Natural killer cell (primary cell): ENCODE measurements at regions not wholly inside any gene's neighbourhood (a gene's known extent, or its start where the extent isn't known, plus 50 kb on each side); places are given as distances from the start of the nearest gene placed in this dataset.

Experiments used
- ATAC-seq, 3 donors: fragments of 150-1000 bp in 2 of 3; fragments of 200-7000 bp in 1 of 3; cut with Tn5 transposase; 1 replicate in 1 of 3; 2 replicates in 2 of 3; pipeline ENCODE4 v1.10.0; 2021; ENCODE audit warnings: mild to moderate bottlenecking in 2 of 3, moderate library complexity in 2 of 3
- DNase-seq, 2 donors: peaks; one replicate each; pipeline versions ENCODE4 v3.0.0 to v3.0.0-alpha.2; 2013 to 2021; ENCODE audit warnings: mixed read lengths in 1 of 2
- H3K27ac ChIP-seq: one replicate; pipeline ENCODE4 v1.5.1; 2013; ENCODE audit warnings: mild to moderate bottlenecking, low read length
- H3K27me3 ChIP-seq: one replicate; pipeline ENCODE4 v1.6.1; 2013; ENCODE audit warnings: low read length; ENCODE audit not compliant: control insufficient read depth, insufficient read depth
- H3K36me3 ChIP-seq: one replicate; pipeline ENCODE4 v1.6.1; 2013; ENCODE audit warnings: low read length; ENCODE audit not compliant: control insufficient read depth, insufficient read depth
- H3K4me1 ChIP-seq: one replicate; pipeline ENCODE4 v1.6.1; 2013; ENCODE audit warnings: low read length; ENCODE audit not compliant: control insufficient read depth, insufficient read depth
- H3K4me3 ChIP-seq: one replicate; pipeline ENCODE4 v1.5.1; 2013; ENCODE audit warnings: low read length
- H3K9me3 ChIP-seq: one replicate; pipeline ENCODE4 v1.6.1; 2013; ENCODE audit warnings: low read length; ENCODE audit not compliant: control insufficient read depth, insufficient read depth
- H3K27ac Mint-ChIP-seq, 2 donors: one replicate each; pipeline ENCODE4 v1.8.0; 2022; ENCODE audit warnings: mild to moderate bottlenecking in 2 of 2, mixed read lengths in 2 of 2, moderate library complexity in 1 of 2
- H3K27me3 Mint-ChIP-seq, 2 donors: one replicate each; pipeline ENCODE4 v1.8.0; 2022; ENCODE audit warnings: low read depth in 2 of 2, mixed read lengths in 2 of 2
- H3K36me3 Mint-ChIP-seq: one replicate; pipeline ENCODE4 v1.8.0; 2022; ENCODE audit warnings: mixed read lengths
- H3K4me1 Mint-ChIP-seq, 2 donors: one replicate each; pipeline ENCODE4 v1.8.0; 2022; ENCODE audit warnings: mixed read lengths in 2 of 2
- H3K4me3 Mint-ChIP-seq: one replicate; pipeline ENCODE4 v1.8.0; 2022; ENCODE audit warnings: mild to moderate bottlenecking, moderate library complexity, mixed read lengths
- H3K9me3 Mint-ChIP-seq, 2 donors: one replicate each; pipeline ENCODE4 v1.8.0; 2022; ENCODE audit warnings: mixed read lengths in 2 of 2
- CTCF ChIP-seq: fragments of 200-600 bp; IDR thresholded peaks from one replicate; pipeline ENCODE4 v1.8.0; 2022; ENCODE audit warnings: antibody characterized with exemption
- WGBS: methylation state at CpG from one replicate; pipeline ENCODE4 v1.1.7; 2013; ENCODE audit warnings: missing lambda C conversion rate; ENCODE audit not compliant: insufficient coverage; 5-methylcytosine and 5-hydroxymethylcytosine counted together
- intact Hi-C: fragments of 100-400 bp; cut with micrococcal nuclease; formaldehyde crosslinking; loops from one replicate; pipeline ENCODE4 v1.14.2; 2022

GRCh38 chr14:26867171-26867757 lies 269.4 kb upstream of the NOVA1 start:
- no peaks in the 10 kb centered on the region for H3K27me3 Mint-ChIP-seq
- Histone ChIP-seq H3K27me3 (no peaks in the 10 kb centered on the region), H3K27ac (no peak overlapping the region), H3K9me3 (peaks cover 5% of the 10 kb centered on the region), H3K4me1 (no peaks in the 10 kb centered on the region), H3K36me3 (no peaks in the 10 kb centered on the region), H3K4me3 (no peak overlapping the region)
- no peaks in the 10 kb centered on the region for H3K36me3 Mint-ChIP-seq
- intact Hi-C loops: no loop called here
- ATAC-seq: no peak
- H3K27ac Mint-ChIP-seq: no peak overlapping the region
- H3K4me1 Mint-ChIP-seq: no peaks in the 10 kb centered on the region
- no peak overlapping the region for H3K4me3 Mint-ChIP-seq
- peaks cover 2 to 4% of the 10 kb centered on the region in 2 donors for H3K9me3 Mint-ChIP-seq
- no peak for DNase-seq
- no peak for TF ChIP-seq CTCF
- WGBS: 62% methylated on average over 3 of the region's 6 CpGs

- Mint-ChIP-seq H3K36me3 (no peaks in the 10 kb centered on the region), H3K27ac (no peak overlapping the region), H3K9me3 (peaks cover 4 to 11% of the 10 kb centered on the region in 2 donors), H3K4me3 (no peak overlapping the region), H3K4me1 (no peaks in the 10 kb centered on the region), H3K27me3 (no peaks in the 10 kb centered on the region)
- no peak for TF ChIP-seq CTCF
- intact Hi-C loops: no loop called here
- ATAC-seq (no peak), DNase-seq (no peak)
- H3K27me3 ChIP-seq: no peaks in the 10 kb centered on the region
- no peaks in the 10 kb centered on the region for H3K4me1 ChIP-seq
- no peak overlapping the region for H3K4me3 ChIP-seq
- H3K36me3 ChIP-seq: no peaks in the 10 kb centered on the region
- no peak overlapping the region for H3K27ac ChIP-seq
- WGBS: 84% methylated on average over 1 of the region's 2 CpGs
- no peaks in the 10 kb centered on the region for H3K9me3 ChIP-seq
Measured at GRCh38 chr14:26870096-26870495, 272.3 kb upstream of the NOVA1 start.

DNA sequence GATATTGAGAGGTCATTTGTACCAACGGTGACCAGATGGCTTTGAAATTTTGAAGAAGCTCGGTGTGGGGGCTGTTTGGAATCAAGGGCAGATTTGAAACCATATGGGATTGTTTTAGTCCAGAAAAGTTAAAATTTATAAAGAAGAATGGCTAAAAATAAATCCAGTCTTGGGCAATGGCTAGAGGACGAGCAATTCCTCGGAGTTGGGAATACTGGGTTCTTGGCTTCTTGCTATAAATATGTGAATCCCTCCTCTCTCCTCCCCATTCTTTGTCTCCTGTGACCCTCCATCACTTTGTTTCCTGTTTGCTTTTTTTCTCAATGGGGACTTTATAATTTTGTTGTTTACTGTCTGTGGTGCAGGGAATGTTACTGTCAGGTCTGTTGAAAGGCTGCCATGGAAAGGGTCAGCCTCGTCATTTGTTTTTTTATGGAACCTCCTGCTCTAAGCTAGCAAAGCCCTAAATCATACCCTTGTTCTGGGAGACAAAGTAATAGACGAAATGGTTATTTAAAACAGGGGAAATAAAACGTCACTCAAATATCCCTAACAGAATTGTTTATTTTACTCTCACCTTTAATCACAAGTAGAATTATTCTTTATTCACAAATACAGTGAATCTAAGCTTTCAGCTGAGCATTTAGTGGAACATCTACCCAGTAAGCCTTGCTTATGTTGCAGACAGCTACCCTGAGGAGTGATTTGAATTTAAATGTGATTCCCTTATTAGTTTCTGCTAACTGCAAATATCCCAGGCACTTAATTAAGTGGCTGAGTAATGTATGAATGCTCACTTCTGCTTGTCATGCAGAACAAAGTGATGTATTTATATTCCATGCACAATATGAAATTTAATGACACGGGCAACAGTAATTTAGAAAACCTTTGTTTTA lies 273.1 kb upstream of the NOVA1 start:
- Mint-ChIP-seq H3K27me3 (no peaks in the 10 kb centered on the region), H3K9me3 (peaks cover 4 to 11% of the 10 kb centered on the region in 2 donors), H3K27ac (no peak overlapping the region), H3K4me1 (no peaks in the 10 kb centered on the region), H3K4me3 (no peak overlapping the region), H3K36me3 (no peaks in the 10 kb centered on the region)
- WGBS: 53% methylated on average over 7 of the region's 8 CpGs
- H3K27ac ChIP-seq: no peak overlapping the region
- DNase-seq (no peak), ATAC-seq (no peak)
- no peaks in the 10 kb centered on the region for H3K4me1 ChIP-seq
- no peaks in the 10 kb centered on the region for H3K27me3 ChIP-seq
- intact Hi-C loops: no loop called here
- H3K36me3 ChIP-seq: no peaks in the 10 kb centered on the region
- no peak overlapping the region for H3K4me3 ChIP-seq
- TF ChIP-seq CTCF: no peak
- no peaks in the 10 kb centered on the region for H3K9me3 ChIP-seq
